Coronary artery (tissue), 2 donors: ENCODE measurements at regions not wholly inside any gene's neighbourhood (a gene's known extent, or its start where the extent isn't known, plus 50 kb on each side); places are given as distances from the start of the nearest gene placed in this dataset.

Source experiments
- DNase-seq: peaks from one replicate; pipeline ENCODE4 v3.0.0-alpha.2; 2017; ENCODE audit warnings: low spot score
- H3K27ac ChIP-seq, 2 donors: fragments of 200-600 bp; sonication (generic); one replicate each; pipeline ENCODE4 v1.5.1; 2016 to 2019
- H3K4me3 ChIP-seq: fragments of 200-600 bp; sonication (generic); 2 replicates; pipeline ENCODE4 v1.5.1; 2016; ENCODE audit warnings: mild to moderate bottlenecking, moderate library complexity
- CTCF ChIP-seq: fragments of 200-600 bp; sonication (generic); IDR thresholded peaks from one replicate; pipeline ENCODE4 v1.5.1; 2019; ENCODE audit warnings: antibody characterized with exemption

DNA sequence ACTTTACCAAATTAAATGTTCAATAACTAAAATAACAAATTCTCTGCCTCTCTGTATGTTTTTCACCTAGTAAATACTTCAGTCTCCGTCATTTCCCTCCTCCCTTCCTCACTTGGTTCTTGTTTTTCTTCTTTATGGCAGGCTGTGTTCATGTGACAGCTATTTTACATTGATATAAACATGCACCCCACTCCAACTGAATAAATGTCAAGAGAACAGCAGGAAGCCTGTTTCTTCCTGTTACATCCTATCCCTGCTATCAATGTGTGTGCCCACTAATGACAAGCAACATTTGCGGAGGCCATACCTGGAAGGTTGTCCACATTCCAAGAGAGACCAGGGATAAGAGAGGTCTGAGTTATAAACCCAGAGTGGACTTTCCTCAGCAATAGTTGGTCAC is 145.2 kb upstream of the MAST4 start:
- no peak for TF ChIP-seq CTCF

DNA sequence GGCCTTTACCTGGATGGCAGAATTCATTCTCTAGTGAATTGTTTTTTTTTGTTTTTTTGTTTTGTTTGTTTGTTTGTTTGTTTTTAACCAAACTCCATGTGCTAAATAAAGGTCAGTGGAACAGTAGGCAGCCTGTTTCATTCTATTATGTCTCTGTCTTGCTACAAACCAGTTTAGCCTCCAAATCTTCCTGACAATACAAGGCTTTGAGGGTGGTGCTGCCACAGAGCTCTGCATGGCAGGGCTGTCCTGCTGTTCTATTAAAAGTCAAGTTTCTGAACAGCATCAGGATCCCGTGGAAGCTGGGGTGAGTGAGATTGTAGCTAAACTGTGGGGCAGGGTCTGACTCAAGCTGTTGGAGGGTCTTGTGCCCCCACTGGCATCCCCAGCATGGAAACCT is 144.1 kb upstream of the MAST4 start:
- no peak overlapping the region for H3K4me3 ChIP-seq
- no peak for DNase-seq
- no peak overlapping the region for H3K27ac ChIP-seq
- TF ChIP-seq CTCF, result no peak

More for the DNA sequence above, 145.2 kb upstream of the MAST4 start:
- no peak overlapping the region for H3K27ac ChIP-seq
- no peak for DNase-seq
- no peak overlapping the region for H3K4me3 ChIP-seq

DNA sequence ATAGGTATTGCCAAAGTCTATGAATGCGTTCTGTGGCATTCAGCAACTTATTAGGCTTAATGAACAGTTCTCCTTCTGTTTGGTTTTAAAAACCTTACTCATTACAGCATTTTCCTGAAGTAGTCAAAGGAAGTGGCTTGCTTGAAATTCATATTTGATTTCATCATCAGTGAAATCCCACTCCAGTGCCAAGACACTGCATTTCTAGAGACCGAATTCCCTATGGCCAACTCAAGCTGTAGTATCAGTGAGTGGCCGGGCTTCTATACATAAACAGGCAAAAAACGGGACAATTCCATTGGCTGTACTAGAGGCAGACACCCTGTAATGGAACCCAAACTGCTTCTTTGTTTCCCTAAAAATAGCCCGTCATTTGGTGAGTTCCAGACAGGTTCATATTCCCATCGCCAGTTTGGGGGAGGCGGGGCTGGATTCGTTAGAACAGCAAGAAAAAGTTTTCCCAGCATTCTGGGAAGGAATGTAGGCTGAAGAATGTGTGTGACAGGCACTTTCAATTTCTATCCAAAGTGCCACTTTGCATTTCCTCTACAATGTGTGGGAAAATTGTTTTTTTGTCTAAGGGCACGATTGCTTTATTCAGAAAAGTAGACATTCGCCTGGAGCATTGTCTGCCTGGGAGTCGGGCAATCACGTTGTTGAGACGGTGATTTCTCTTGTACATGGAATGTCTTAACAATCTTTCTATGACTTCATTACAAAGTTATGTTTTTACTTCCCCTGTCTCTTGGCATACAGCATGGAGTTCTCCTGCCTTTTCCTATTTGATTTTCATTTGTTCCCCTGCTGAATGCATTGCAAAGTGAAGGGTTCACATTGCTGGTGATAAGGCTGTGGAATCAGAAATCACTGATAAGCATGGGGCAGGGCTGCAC is 141.8 kb upstream of the MAST4 start:
- no peak for DNase-seq
- no peak for TF ChIP-seq CTCF
- no peak overlapping the region for H3K27ac ChIP-seq
- peak overlapping the region; percentile 56 for H3K4me3 ChIP-seq

DNA sequence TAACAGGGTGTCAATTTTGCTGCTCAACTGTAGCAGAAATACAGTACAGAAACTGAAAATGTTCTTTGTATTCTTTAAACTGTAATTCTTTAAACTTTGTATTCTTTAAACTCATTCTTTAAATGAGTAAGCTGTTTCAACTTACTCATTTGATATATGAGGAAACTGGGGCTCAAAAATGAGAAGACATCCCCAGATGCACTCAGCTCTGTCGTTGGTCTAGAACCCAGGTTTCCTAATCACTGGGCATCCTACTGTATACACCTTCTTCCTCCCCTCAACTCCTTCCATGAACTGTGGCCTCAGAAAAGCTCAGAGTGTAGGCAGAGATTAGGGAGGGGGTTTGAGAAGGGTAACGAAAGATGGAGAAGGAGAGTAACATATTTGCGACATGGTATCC is 136.5 kb upstream of the MAST4 start:
- no peak for DNase-seq
- TF ChIP-seq CTCF, result no peak
- Histone ChIP-seq H3K4me3 (no peak overlapping the region), H3K27ac (no peak overlapping the region)

DNA sequence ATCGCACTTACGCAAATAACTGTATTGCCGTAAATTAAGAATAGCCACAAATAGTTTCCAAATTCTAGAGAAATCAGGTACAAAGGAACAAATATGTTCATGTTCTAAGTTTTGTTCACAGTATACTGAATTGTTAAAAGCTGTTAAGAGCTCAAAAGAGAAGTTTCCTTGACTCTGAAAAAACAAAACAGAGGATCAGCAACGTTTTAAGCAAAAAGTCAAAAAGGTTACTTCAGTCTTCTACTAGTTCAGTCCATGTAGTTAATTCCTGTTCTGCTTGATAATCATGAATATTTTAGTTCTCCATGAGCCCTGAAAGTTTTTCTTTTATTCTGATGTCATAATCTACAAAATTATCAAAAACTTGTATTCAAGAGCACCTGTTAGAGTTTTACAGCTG is 128.6 kb upstream of the MAST4 start:
- TF ChIP-seq CTCF, result no peak
- no peak for DNase-seq
- H3K4me3 ChIP-seq, result no peak overlapping the region
- no peak overlapping the region for H3K27ac ChIP-seq

DNA sequence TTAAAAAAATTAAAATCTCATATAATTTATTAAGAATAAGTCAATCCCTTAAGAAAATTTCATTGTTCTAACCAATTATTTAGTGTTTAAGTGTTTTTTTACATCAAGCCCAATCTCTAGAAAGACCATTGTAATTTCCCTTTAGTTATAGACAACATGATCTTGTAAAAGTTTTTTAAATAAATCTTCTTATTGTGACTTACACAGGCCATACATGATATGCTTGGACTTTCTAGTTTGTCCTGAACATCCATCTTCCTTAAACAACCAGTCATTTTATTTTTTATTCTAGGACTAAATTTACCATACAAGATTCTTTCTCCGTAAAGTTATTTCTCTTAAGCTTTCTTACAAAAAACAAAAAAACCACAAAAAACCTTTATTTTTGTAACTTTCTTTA is 126.5 kb upstream of the MAST4 start:
- Histone ChIP-seq H3K4me3 (no peak overlapping the region), H3K27ac (no peak overlapping the region)
- no peak for TF ChIP-seq CTCF
- no peak for DNase-seq

DNA sequence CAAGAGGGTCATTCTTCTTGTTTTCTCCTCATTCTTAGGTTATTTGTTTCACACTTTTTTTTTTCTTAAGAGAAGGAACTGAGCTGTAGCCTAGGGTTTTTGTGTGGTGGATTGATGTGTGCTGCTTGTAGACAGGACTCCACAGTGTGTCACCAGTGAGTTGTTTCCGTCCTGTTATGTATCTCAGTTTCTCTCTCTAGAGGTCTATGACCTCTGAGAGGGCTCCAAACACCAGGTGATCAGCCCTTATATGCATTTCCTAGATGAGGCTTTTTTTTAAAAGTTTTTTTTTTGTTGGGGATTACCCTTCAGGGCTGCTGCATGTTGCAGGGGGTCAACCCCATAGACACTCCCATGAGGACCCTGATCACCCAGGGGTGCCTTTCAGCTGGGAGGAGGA is 124.2 kb upstream of the MAST4 start:
- no peak overlapping the region for H3K4me3 ChIP-seq
- no peak for DNase-seq
- TF ChIP-seq CTCF, result no peak
- H3K27ac ChIP-seq, result no peak overlapping the region
